HCT116 (cell line): ENCODE measurements at regions not wholly inside any gene's neighbourhood (a gene's known extent, or its start where the extent isn't known, plus 50 kb on each side); places are given as distances from the start of the nearest gene placed in this dataset.

Experiments used
- ATAC-seq: fragments of 200-7000 bp; cut with Tn5 transposase; 2 replicates; pipeline ENCODE4 v1.9.1; 2020; ENCODE audit warnings: mild to moderate bottlenecking, moderate library complexity
- BruUV-seq: library from RNA; stranded (reverse); fragments of 400-500 nt; replicated peaks from 2 replicates; lab custom pipeline; 2021; lab: Mats Ljungman, UMichigan
- CTCF ChIA-PET: fragments of 300-600 bp; sonication (Branson Sonifier 250); formaldehyde crosslinking; loops from one replicate; lab custom pipeline; 2021; ENCODE audit warnings: antibody characterized with exemption; lab: Charles Lee
- POLR2A ChIA-PET: fragments of 300-600, 350-600 bp; sonication (Branson Sonifier 250); formaldehyde crosslinking; loops from one replicate; lab custom pipeline; 2021; ENCODE audit warnings: antibody characterized with exemption; lab: Charles Lee
- RAD21 ChIA-PET, 2 experiments: fragments of 300-600 bp; sonication (Branson Sonifier 250); formaldehyde crosslinking; loops; one replicate each; lab custom pipeline; 2023; ENCODE audit warnings: low total read pairs in 2 of 2; ENCODE audit not compliant: uncharacterized antibody in 2 of 2, unreplicated experiment in 2 of 2, low non-redundant PET in 1 of 2; lab: Charles Lee
- DNase-seq: peaks from one replicate; pipeline ENCODE4 v3.0.0-alpha.2; 2010; ENCODE audit warnings: low read depth, low spot score
- H2AFZ ChIP-seq: fragments of 200-600 bp; shearing (Covaris generic), sonication (generic); 2 replicates; pipeline ENCODE4 v1.6.1; 2017; ENCODE audit warnings: low read depth, mixed run types, mixed read lengths, antibody characterized with exemption, low read length; ENCODE audit not compliant: poor library complexity, severe bottlenecking
- H3K27ac ChIP-seq: 2 replicates; pipeline ENCODE4 v1.5.1; 2012; ENCODE audit warnings: low read depth, low read length
- H3K27me3 ChIP-seq: fragments of 200-600 bp; sonication (generic); 2 replicates; pipeline ENCODE4 v1.6.1; 2016; ENCODE audit warnings: mixed run types, low read length, mixed read lengths; ENCODE audit not compliant: insufficient read depth
- H3K36me3 ChIP-seq, 2 experiments: fragments of 200-500 bp in 1 of 2; fragments of 200-600 bp in 1 of 2; sonication (Bioruptor generic) in 1 of 2; sonication (generic) in 1 of 2; 2 replicates each; pipeline versions ENCODE4 v1.5.1 to v1.6.1; 2014 to 2016; ENCODE audit warnings: low read length in 2 of 2, inconsistent platforms in 1 of 2, mixed read lengths in 1 of 2, mixed run types in 1 of 2; ENCODE audit not compliant: insufficient read depth in 2 of 2, control insufficient read depth in 1 of 2
- H3K4me1 ChIP-seq, 2 experiments: fragments of 200-600 bp in 1 of 2; sonication (generic) in 1 of 2; 2 replicates each; pipeline versions ENCODE4 v1.5.1 to v1.6.1; 2012 to 2017; ENCODE audit warnings: low read length in 2 of 2, inconsistent platforms in 1 of 2, mild to moderate bottlenecking in 1 of 2, mixed read lengths in 1 of 2, mixed run types in 1 of 2, moderate library complexity in 1 of 2; ENCODE audit not compliant: insufficient read depth in 2 of 2, control insufficient read depth in 1 of 2
- H3K4me2 ChIP-seq: fragments of 200-600 bp; sonication (generic); 2 replicates; pipeline ENCODE4 v1.6.1; 2017; ENCODE audit warnings: mixed run types, low read length, mixed read lengths
- H3K4me3 ChIP-seq, 2 experiments: fragments of 200-600 bp in 1 of 2; sonication (generic) in 1 of 2; replicated peaks in 1 of 2; 2 replicates each; pipeline ENCODE4 v1.5.1; 2011 to 2016; ENCODE audit warnings: low read length in 2 of 2, control low read depth in 1 of 2, low read depth in 1 of 2, mild to moderate bottlenecking in 1 of 2, mixed read lengths in 1 of 2, mixed run types in 1 of 2
- H3K79me2 ChIP-seq: fragments of 200-600 bp; sonication (generic); 2 replicates; pipeline ENCODE4 v1.6.1; 2017; ENCODE audit warnings: mild to moderate bottlenecking, mixed run types, low read length, moderate library complexity, mixed read lengths; ENCODE audit not compliant: insufficient read depth
- H3K9ac ChIP-seq: fragments of 200-600 bp; sonication (generic); 2 replicates; pipeline ENCODE4 v1.6.1; 2016; ENCODE audit warnings: low read length, mixed read lengths
- H3K9me2 ChIP-seq: fragments of 200-600 bp; sonication (generic), shearing (Covaris generic); 2 replicates; pipeline ENCODE4 v1.6.1; 2017; ENCODE audit warnings: mixed run types, mild to moderate bottlenecking, moderate library complexity; ENCODE audit not compliant: insufficient read depth
- H3K9me3 ChIP-seq, 2 experiments: fragments of 200-500 bp in 1 of 2; fragments of 200-600 bp in 1 of 2; sonication (Bioruptor generic) in 1 of 2; sonication (generic) in 1 of 2; 2 replicates each; pipeline ENCODE4 v1.6.1; 2014 to 2017; ENCODE audit warnings: low read length in 2 of 2, mixed read lengths in 2 of 2, inconsistent platforms in 1 of 2, low read depth in 1 of 2, mild to moderate bottlenecking in 1 of 2, mixed run types in 1 of 2, moderate library complexity in 1 of 2; ENCODE audit not compliant: control insufficient read depth in 1 of 2, insufficient read depth in 1 of 2
- H4K20me1 ChIP-seq: fragments of 200-600 bp; sonication (generic), shearing (Covaris generic); 2 replicates; pipeline ENCODE4 v1.6.1; 2017; ENCODE audit warnings: mixed run types, mild to moderate bottlenecking, moderate library complexity; ENCODE audit not compliant: insufficient read depth
- CBX3 ChIP-seq: IDR thresholded peaks from 2 replicates; pipeline ENCODE4 v1.6.1; 2012; ENCODE audit warnings: low read depth
- EGR1 ChIP-seq: IDR thresholded peaks from 2 replicates; pipeline ENCODE4 v1.6.1; 2012; ENCODE audit warnings: low read depth
- ELF1 ChIP-seq: IDR thresholded peaks from 2 replicates; pipeline ENCODE4 v1.6.1; 2012; ENCODE audit warnings: low read depth, borderline replicate concordance
- EZH2phosphoT487 ChIP-seq: fragments of 200-600 bp; IDR thresholded peaks from 2 replicates; pipeline ENCODE4 v1.6.1; 2018; ENCODE audit warnings: antibody characterized with exemption, borderline replicate concordance
- FOSL1 ChIP-seq: IDR thresholded peaks from 2 replicates; pipeline ENCODE4 v1.6.1; 2012; ENCODE audit warnings: low read depth
- JUND ChIP-seq: IDR thresholded peaks from 2 replicates; pipeline ENCODE4 v1.6.1; 2012
- POLR2A ChIP-seq: IDR thresholded peaks from 2 replicates; pipeline ENCODE4 v1.7.0; 2011; ENCODE audit warnings: borderline replicate concordance; ENCODE audit not compliant: insufficient read depth, insufficient read length; ENCODE audit errors: extremely low read depth
- RAD21 ChIP-seq: IDR thresholded peaks from 2 replicates; pipeline ENCODE4 v1.6.1; 2012; ENCODE audit warnings: low read depth, mild to moderate bottlenecking
- SIN3A ChIP-seq: IDR thresholded peaks from 2 replicates; pipeline ENCODE4 v1.6.1; 2012; ENCODE audit warnings: low read depth
- SP1 ChIP-seq: IDR thresholded peaks from 2 replicates; pipeline ENCODE4 v1.6.1; 2012; ENCODE audit warnings: low read depth
- YY1 ChIP-seq: IDR thresholded peaks from 2 replicates; pipeline ENCODE4 v1.6.1; 2011; ENCODE audit warnings: low read length, low read depth, moderate library complexity, mild to moderate bottlenecking; ENCODE audit not compliant: insufficient replicate concordance; ENCODE audit errors: extremely low read depth
- ZFX ChIP-seq: fragments of 450-650 bp; IDR thresholded peaks from 2 replicates; pipeline ENCODE4 v1.6.1; 2017
- ZNF274 ChIP-seq: fragments of 200-500 bp; sonication (Bioruptor generic); IDR thresholded peaks from 2 replicates; pipeline ENCODE4 v1.6.1; 2014; ENCODE audit warnings: mild to moderate bottlenecking, low read depth, low read length, inconsistent platforms
- intact Hi-C: fragments of 100-400 bp; cut with micrococcal nuclease; formaldehyde crosslinking; loops from 2 replicates; pipeline ENCODE4 v1.10.0; 2022
- TF ChIP-seq, protein P1 (sequence below): IDR thresholded peaks from 2 replicates; pipeline ENCODE4 v1.6.1; 2011; ENCODE audit warnings: mild to moderate bottlenecking, low read length, moderate library complexity; ENCODE audit not compliant: insufficient replicate concordance; ENCODE audit errors: extremely low read depth
- TF ChIP-seq, protein P2 (sequence below): IDR thresholded peaks from 2 replicates; pipeline ENCODE4 v1.6.1; 2012
- TF ChIP-seq, protein P3 (sequence below): IDR thresholded peaks from 2 replicates; pipeline ENCODE4 v1.6.1; 2012
- TF ChIP-seq, protein P4 (sequence below), 3 experiments: fragments of 200-600 bp in 1 of 3; sonication (generic) in 1 of 3; IDR thresholded peaks in 2 of 3; conservative IDR thresholded peaks in 1 of 3; 2 replicates each; pipeline ENCODE4 v1.5.1; 2012 to 2017; ENCODE audit warnings: low read depth in 2 of 3, low read length in 2 of 3, antibody characterized with exemption in 1 of 3, borderline replicate concordance in 1 of 3, control low read depth in 1 of 3, mild to moderate bottlenecking in 1 of 3, mixed read lengths in 1 of 3, mixed run types in 1 of 3, moderate library complexity in 1 of 3; ENCODE audit not compliant: insufficient read depth in 1 of 3

DNA sequence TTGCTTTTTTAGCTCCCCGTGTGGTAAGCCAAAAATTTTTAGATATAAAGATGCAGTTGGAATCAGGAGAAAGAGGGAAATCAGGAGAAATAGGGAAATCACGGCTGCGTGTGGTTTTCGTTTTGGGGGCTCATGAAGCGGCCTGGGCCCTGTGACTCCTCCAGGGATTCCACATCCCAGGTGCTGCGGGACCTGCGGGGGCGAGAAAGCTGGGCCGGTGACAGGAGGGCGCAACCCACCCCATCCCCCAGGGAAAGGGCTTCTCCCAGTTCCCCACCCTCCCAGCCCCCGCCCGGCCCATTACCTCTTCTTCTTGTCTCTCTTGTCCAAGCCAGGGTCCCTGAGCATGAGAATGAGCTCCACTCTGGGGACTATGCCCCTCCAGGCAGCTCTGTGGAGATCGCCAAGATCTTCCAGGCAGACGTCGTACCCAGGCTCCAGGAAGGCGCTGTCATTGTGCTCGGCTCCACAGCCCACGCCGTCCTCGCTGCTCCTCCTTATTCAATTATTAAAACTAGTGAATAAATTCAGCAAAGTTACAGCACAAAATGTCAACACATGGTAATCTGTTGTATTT lies 111.0 kb downstream of the MRPL57 start:
- Histone ChIP-seq H3K9ac (no peak overlapping the region), H3K9me3 (no peaks in the 10 kb centered on the region), H4K20me1 (no peaks in the 10 kb centered on the region), H3K79me2 (no peaks in the 10 kb centered on the region), H3K9me2 (no peaks in the 10 kb centered on the region), H2AFZ (no peak overlapping the region), H3K4me3 (no peak overlapping the region), H3K27me3 (no peaks in the 10 kb centered on the region), H3K36me3 (no peaks in the 10 kb centered on the region), H3K27ac (no peak overlapping the region), H3K4me2 (no peak overlapping the region), H3K4me1 (no peaks in the 10 kb centered on the region)
- BruUV-seq: no TSS peak
- TF ChIP-seq, protein P1, sequence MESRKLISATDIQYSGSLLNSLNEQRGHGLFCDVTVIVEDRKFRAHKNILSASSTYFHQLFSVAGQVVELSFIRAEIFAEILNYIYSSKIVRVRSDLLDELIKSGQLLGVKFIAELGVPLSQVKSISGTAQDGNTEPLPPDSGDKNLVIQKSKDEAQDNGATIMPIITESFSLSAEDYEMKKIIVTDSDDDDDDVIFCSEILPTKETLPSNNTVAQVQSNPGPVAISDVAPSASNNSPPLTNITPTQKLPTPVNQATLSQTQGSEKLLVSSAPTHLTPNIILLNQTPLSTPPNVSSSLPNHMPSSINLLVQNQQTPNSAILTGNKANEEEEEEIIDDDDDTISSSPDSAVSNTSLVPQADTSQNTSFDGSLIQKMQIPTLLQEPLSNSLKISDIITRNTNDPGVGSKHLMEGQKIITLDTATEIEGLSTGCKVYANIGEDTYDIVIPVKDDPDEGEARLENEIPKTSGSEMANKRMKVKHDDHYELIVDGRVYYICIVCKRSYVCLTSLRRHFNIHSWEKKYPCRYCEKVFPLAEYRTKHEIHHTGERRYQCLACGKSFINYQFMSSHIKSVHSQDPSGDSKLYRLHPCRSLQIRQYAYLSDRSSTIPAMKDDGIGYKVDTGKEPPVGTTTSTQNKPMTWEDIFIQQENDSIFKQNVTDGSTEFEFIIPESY: no peak
- TF ChIP-seq, protein P2, sequence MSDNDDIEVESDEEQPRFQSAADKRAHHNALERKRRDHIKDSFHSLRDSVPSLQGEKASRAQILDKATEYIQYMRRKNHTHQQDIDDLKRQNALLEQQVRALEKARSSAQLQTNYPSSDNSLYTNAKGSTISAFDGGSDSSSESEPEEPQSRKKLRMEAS: no peak
- TF ChIP-seq YY1: no peak
- TF ChIP-seq JUND: no peak
- no peak for TF ChIP-seq CBX3
- no peak for TF ChIP-seq SP1
- no peak for TF ChIP-seq ZNF274
- TF ChIP-seq FOSL1: no peak
- TF ChIP-seq, protein P3, sequence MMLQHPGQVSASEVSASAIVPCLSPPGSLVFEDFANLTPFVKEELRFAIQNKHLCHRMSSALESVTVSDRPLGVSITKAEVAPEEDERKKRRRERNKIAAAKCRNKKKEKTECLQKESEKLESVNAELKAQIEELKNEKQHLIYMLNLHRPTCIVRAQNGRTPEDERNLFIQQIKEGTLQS: no peak
- TF ChIP-seq ELF1: no peak
- TF ChIP-seq, protein P4, sequence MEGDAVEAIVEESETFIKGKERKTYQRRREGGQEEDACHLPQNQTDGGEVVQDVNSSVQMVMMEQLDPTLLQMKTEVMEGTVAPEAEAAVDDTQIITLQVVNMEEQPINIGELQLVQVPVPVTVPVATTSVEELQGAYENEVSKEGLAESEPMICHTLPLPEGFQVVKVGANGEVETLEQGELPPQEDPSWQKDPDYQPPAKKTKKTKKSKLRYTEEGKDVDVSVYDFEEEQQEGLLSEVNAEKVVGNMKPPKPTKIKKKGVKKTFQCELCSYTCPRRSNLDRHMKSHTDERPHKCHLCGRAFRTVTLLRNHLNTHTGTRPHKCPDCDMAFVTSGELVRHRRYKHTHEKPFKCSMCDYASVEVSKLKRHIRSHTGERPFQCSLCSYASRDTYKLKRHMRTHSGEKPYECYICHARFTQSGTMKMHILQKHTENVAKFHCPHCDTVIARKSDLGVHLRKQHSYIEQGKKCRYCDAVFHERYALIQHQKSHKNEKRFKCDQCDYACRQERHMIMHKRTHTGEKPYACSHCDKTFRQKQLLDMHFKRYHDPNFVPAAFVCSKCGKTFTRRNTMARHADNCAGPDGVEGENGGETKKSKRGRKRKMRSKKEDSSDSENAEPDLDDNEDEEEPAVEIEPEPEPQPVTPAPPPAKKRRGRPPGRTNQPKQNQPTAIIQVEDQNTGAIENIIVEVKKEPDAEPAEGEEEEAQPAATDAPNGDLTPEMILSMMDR (IDR thresholded peaks at IDR 0.05 in 2 of 3, conservative IDR thresholded peaks at IDR 0.05 in 1 of 3; ENCODE audit: borderline replicate concordance in 1 of 3, insufficient read depth in 1 of 3, low read depth in 2 of 3, low read length in 2 of 3): no peak
- TF ChIP-seq EGR1: no peak
- no peak for TF ChIP-seq EZH2phosphoT487
- TF ChIP-seq RAD21: no peak
- no peak for TF ChIP-seq POLR2A
- TF ChIP-seq SIN3A: no peak
- no peak for TF ChIP-seq ZFX
- ChIA-PET CTCF (no interaction called here), RAD21 (no interaction called here), POLR2A (no interaction called here)
- DNase-seq (no peak), ATAC-seq (no peak)
- intact Hi-C loops: no loop called here
